ENCODE measurements at regions not wholly inside any gene's neighbourhood (a gene's known extent, or its start where the extent isn't known, plus 50 kb on each side); places are given as distances from the start of the nearest gene placed in this dataset.

GRCh38 chr1:166338105-166338504 lies 171.3 kb upstream of the FAM78B start:
- 86 to 87% methylated on average over 2 of the region's 2 CpGs for WGBS, 2 donors
- intact Hi-C loops (cut with DNase I) = no loop called here
- no peak overlapping the region for H3K4me3 ChIP-seq
- H3K27ac ChIP-seq = no peak overlapping the region
- H3K4me1 ChIP-seq = no peaks in the 10 kb centered on the region
- ATAC-seq = no peak
- no peaks in the 10 kb centered on the region for H3K36me3 ChIP-seq
- DNase-seq = no peak
- no peaks in the 10 kb centered on the region for H3K27me3 ChIP-seq
- TF ChIP-seq, protein P1, sequence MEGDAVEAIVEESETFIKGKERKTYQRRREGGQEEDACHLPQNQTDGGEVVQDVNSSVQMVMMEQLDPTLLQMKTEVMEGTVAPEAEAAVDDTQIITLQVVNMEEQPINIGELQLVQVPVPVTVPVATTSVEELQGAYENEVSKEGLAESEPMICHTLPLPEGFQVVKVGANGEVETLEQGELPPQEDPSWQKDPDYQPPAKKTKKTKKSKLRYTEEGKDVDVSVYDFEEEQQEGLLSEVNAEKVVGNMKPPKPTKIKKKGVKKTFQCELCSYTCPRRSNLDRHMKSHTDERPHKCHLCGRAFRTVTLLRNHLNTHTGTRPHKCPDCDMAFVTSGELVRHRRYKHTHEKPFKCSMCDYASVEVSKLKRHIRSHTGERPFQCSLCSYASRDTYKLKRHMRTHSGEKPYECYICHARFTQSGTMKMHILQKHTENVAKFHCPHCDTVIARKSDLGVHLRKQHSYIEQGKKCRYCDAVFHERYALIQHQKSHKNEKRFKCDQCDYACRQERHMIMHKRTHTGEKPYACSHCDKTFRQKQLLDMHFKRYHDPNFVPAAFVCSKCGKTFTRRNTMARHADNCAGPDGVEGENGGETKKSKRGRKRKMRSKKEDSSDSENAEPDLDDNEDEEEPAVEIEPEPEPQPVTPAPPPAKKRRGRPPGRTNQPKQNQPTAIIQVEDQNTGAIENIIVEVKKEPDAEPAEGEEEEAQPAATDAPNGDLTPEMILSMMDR (IDR thresholded peaks at IDR 0.05) = no peak
- no peaks in the 10 kb centered on the region for H3K9me3 ChIP-seq

DNA sequence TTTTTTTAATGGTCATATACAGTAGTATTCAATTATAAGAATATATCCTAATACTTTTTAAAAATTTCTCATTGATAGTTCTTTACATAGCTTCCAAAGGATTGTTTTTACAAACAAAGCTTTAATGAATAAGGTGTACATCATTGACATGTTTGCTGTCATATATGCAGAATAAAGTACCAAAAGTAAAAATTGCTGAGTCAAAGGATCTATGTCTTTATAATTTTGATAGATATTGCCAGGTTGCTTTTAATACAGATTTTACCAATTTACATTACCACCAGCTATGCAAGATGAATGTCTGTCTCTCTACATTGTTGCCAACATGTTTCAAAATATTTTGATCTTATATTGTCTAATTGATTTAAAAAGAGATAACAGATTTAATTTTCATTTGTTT lies 173.9 kb upstream of the FAM78B start:
- H3K4me3 ChIP-seq = no peak overlapping the region
- DNase-seq = no peak
- H3K36me3 ChIP-seq = no peaks in the 10 kb centered on the region
- H3K9me3 ChIP-seq = no peaks in the 10 kb centered on the region
- H3K27me3 ChIP-seq = no peaks in the 10 kb centered on the region
- intact Hi-C loops (cut with DNase I) = no loop called here
- no peak for ATAC-seq
- H3K4me1 ChIP-seq = no peaks in the 10 kb centered on the region
- H3K27ac ChIP-seq = no peak overlapping the region
- TF ChIP-seq, protein P1 (IDR thresholded peaks at IDR 0.05) = no peak

- Histone ChIP-seq H3K27ac (no peak overlapping the region), H3K9me3 (peaks cover 0 to 11% (median 0%) of the 10 kb centered on the region in 11 donors), H3K36me3 (no peaks in the 10 kb centered on the region), H3K4me1 (no peaks in the 10 kb centered on the region), H3K4me3 (no peak overlapping the region), H3K27me3 (no peaks in the 10 kb centered on the region)
- intact Hi-C loops (cut with DNase I) = no loop called here
- TF ChIP-seq, protein P1 (IDR thresholded peaks at IDR 0.05) = no peak
- ATAC-seq (no peak), DNase-seq (no peak)
- 94 to 95% methylated on average over 18 to 22 of the region's 22 CpGs for WGBS, 2 donors
Measured at GRCh38 chr1:166343276-166343675, 176.5 kb upstream of the FAM78B start.

DNA sequence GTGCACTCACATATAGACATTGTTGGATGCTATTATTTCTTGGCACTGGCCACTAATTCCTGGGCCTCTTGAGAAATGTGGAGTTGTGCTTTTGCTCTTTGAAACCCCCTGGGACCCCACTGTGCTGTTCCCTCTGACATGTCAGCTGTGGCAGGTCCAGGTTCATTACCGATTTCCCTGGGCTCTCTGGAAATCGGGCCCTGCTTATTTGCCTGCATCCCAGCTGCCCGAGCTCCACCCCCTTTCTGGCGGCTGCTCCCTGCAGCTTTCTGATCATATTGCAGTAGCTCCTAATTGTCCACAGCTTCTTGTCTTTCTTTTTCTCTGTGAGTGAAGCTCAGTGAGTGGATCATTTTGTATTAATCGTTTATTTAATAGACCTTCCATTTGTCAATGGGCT lies 183.7 kb upstream of the FAM78B start:
- TF ChIP-seq, protein P1 (IDR thresholded peaks at IDR 0.05) = no peak
- H3K9me3 ChIP-seq = peaks cover 0 to 11% (median 0%) of the 10 kb centered on the region in 11 donors
- no peak for ATAC-seq
- peaks cover 0 to under 1% (median 0%) of the 10 kb centered on the region in 7 donors for H3K27me3 ChIP-seq
- peaks cover 0 to 4% (median 0%) of the 10 kb centered on the region in 9 donors for H3K4me1 ChIP-seq
- no peak for DNase-seq
- WGBS, 2 donors = 50 to 54% methylated on average over 5 of the region's 5 CpGs
- no peak overlapping the region for H3K4me3 ChIP-seq
- intact Hi-C loops (cut with DNase I) = no loop called here
- H3K27ac ChIP-seq = no peak overlapping the region
- no peaks in the 10 kb centered on the region for H3K36me3 ChIP-seq

Measured in heart right ventricle (tissue), 16 donors.